Type B pancreatic cell (in vitro differentiated cells): ENCODE measurements at regions not wholly inside any gene's neighbourhood (a gene's known extent, or its start where the extent isn't known, plus 50 kb on each side); places are given as distances from the start of the nearest gene placed in this dataset.

Experiments
- DNase-seq: peaks from one replicate; pipeline ENCODE4 v3.0.0; 2021; ENCODE audit warnings: mixed read lengths; ENCODE audit not compliant: unreplicated experiment; ENCODE audit errors: extremely low spot score
- H3K27ac Mint-ChIP-seq: 2 replicates; pipeline ENCODE4 v1.8.0; 2021; ENCODE audit warnings: mild to moderate bottlenecking, mixed read lengths
- H3K27me3 Mint-ChIP-seq: 2 replicates; pipeline ENCODE4 v1.8.0; 2021; ENCODE audit warnings: mixed read lengths
- H3K36me3 Mint-ChIP-seq: 2 replicates; pipeline ENCODE4 v1.8.0; 2021; ENCODE audit warnings: mixed read lengths
- H3K4me1 Mint-ChIP-seq: one replicate; pipeline ENCODE4 v1.8.0; 2021; ENCODE audit warnings: mixed read lengths; ENCODE audit not compliant: unreplicated experiment
- H3K4me3 Mint-ChIP-seq: 2 replicates; pipeline ENCODE4 v1.8.0; 2021; ENCODE audit warnings: mild to moderate bottlenecking, mixed read lengths
- H3K9me3 Mint-ChIP-seq: 2 replicates; pipeline ENCODE4 v1.8.0; 2021; ENCODE audit warnings: mixed read lengths
- CTCF ChIP-seq: fragments of 200-600 bp; sonication (generic); conservative IDR thresholded peaks from 2 replicates; pipeline ENCODE4 v1.5.0; 2021; ENCODE audit warnings: antibody characterized with exemption, mild to moderate bottlenecking

GRCh38 chr1:245019910-245020486 lies 134.8 kb upstream of the KIF26B start:
- Mint-ChIP-seq H3K27me3 (no peaks in the 10 kb centered on the region), H3K27ac (no peak overlapping the region), H3K36me3 (peaks cover 7% of the 10 kb centered on the region), H3K9me3 (no peaks in the 10 kb centered on the region), H3K4me3 (no peak overlapping the region), H3K4me1 (no peaks in the 10 kb centered on the region)
- DNase-seq, result no peak
- TF ChIP-seq CTCF, result no peak

- peaks cover 3% of the 10 kb centered on the region for H3K4me1 Mint-ChIP-seq
- TF ChIP-seq CTCF, result no peak
- no peak for DNase-seq
- no peak overlapping the region for H3K4me3 Mint-ChIP-seq
- H3K27me3 Mint-ChIP-seq, result no peaks in the 10 kb centered on the region
- no peaks in the 10 kb centered on the region for H3K9me3 Mint-ChIP-seq
- peaks cover 7% of the 10 kb centered on the region for H3K36me3 Mint-ChIP-seq
- H3K27ac Mint-ChIP-seq, result no peak overlapping the region
These were observed 138.1 kb upstream of the KIF26B start for GRCh38 chr1:245016700-245017099.

DNA sequence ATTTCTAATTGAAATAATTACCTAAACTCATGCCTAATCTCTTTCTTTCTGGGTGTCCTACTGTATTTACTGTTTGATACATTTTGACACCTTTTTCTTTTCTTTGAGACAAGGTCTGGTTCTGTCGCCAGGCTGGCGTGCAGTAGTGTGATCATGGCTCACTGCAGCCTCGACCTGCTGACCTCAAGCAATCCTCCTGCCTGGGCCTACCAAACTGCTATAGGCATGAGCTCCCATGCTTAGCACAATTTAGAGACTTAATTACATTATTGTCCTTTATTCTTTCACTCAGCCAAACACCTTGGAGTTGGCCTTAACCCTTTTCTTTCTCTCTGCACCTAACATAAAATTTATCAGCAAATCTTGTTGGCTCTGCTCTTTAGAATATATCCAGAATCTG lies 139.8 kb upstream of the KIF26B start:
- no peak for TF ChIP-seq CTCF
- DNase-seq, result no peak
- Mint-ChIP-seq H3K27ac (no peak overlapping the region), H3K4me1 (peaks cover 3% of the 10 kb centered on the region), H3K36me3 (peaks cover 10% of the 10 kb centered on the region), H3K9me3 (no peaks in the 10 kb centered on the region), H3K27me3 (no peaks in the 10 kb centered on the region), H3K4me3 (no peak overlapping the region)

DNA sequence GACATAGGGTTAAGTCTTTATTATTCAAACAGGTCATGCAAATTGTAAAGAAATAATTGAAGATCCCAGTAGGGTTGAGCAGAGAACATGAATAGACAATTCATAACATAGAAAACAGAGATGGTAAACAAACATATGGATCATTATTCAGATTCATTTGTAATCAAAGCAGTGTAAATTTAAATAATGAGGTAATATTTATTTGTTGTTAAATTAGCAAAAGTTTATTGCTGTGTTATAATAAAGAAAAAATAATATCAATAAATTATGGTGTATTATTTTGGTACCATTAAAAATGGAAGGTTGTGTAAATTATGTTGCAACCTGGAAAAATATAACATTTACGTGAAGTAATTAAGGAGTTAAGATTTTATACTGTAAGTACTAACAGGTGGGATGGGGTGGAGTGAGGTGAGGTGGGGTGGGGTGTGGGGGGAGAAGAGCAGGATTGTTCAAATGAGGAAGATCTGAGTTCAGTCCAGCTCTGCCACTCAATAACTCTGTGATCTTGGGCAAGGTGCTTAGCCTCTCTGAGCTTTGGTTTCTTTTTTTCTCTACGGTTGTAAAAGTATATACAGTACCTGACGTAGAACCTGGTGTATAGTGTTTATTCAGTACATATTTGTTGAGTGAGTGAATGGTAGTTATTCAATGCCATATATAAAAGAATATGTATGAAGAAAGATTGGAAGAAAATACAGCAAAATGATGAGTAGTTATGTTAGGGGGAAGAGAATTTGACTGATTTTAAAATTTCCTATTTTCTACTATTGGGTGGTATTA lies 140.3 kb upstream of the KIF26B start:
- Mint-ChIP-seq H3K27ac (no peak overlapping the region), H3K36me3 (peaks cover 10% of the 10 kb centered on the region), H3K9me3 (no peaks in the 10 kb centered on the region), H3K4me3 (no peak overlapping the region), H3K27me3 (no peaks in the 10 kb centered on the region), H3K4me1 (peaks cover 3% of the 10 kb centered on the region)
- DNase-seq, result no peak
- no peak for TF ChIP-seq CTCF

GRCh38 chr1:245010018-245010614 lies 144.7 kb upstream of the KIF26B start:
- H3K4me3 Mint-ChIP-seq, result no peak overlapping the region
- H3K27me3 Mint-ChIP-seq, result no peaks in the 10 kb centered on the region
- H3K36me3 Mint-ChIP-seq, result peaks cover 3% of the 10 kb centered on the region
- DNase-seq, result no peak
- H3K4me1 Mint-ChIP-seq, result peaks cover 6% of the 10 kb centered on the region
- no peak overlapping the region for H3K27ac Mint-ChIP-seq
- H3K9me3 Mint-ChIP-seq, result no peaks in the 10 kb centered on the region
- no peak for TF ChIP-seq CTCF
